OCI-LY7 (cell line): ENCODE measurements at regions not wholly inside any gene's neighbourhood (a gene's known extent, or its start where the extent isn't known, plus 50 kb on each side); places are given as distances from the start of the nearest gene placed in this dataset.

ENCODE experiments used
- EZH2phosphoT487 ChIP-seq: fragments of 200-600 bp; sonication (generic); IDR thresholded peaks from 2 replicates; pipeline ENCODE4 v1.6.1; 2018; ENCODE audit warnings: low read depth, borderline replicate concordance, mild to moderate bottlenecking, mixed run types, antibody characterized with exemption, low read length, moderate library complexity, mixed read lengths
- TF ChIP-seq, protein P1 (sequence below): fragments of 200-600 bp; sonication (generic); conservative IDR thresholded peaks from 2 replicates; pipeline ENCODE4 v1.5.1; 2014; ENCODE audit warnings: mild to moderate bottlenecking, antibody characterized with exemption, low read length, moderate library complexity, mixed read lengths

DNA sequence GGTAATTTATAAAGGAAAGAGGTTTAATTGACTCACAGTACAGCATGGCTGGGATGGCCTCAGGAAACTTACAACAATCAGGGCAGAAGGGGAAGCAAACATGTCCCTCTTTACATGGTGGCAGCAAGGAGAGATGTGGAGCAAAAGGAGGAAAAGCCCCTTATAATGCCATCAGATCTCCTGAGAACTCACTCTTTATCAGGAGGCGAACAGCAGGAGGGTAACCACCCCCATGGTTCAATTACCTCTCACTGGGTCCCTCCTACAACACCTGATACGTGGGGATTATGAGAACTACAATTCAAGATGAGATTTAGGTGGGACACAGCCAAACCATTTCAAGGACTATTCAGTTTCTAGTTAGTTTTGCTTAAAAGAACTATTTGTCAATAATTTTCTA, 453.3 kb downstream of the C12orf50 start:
- TF ChIP-seq, protein P1, sequence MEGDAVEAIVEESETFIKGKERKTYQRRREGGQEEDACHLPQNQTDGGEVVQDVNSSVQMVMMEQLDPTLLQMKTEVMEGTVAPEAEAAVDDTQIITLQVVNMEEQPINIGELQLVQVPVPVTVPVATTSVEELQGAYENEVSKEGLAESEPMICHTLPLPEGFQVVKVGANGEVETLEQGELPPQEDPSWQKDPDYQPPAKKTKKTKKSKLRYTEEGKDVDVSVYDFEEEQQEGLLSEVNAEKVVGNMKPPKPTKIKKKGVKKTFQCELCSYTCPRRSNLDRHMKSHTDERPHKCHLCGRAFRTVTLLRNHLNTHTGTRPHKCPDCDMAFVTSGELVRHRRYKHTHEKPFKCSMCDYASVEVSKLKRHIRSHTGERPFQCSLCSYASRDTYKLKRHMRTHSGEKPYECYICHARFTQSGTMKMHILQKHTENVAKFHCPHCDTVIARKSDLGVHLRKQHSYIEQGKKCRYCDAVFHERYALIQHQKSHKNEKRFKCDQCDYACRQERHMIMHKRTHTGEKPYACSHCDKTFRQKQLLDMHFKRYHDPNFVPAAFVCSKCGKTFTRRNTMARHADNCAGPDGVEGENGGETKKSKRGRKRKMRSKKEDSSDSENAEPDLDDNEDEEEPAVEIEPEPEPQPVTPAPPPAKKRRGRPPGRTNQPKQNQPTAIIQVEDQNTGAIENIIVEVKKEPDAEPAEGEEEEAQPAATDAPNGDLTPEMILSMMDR = no peak
- no peak for TF ChIP-seq EZH2phosphoT487
